HUES64 (cell line): ENCODE measurements at regions not wholly inside any gene's neighbourhood (a gene's known extent, or its start where the extent isn't known, plus 50 kb on each side); places are given as distances from the start of the nearest gene placed in this dataset.

Experiments
- H3K27ac ChIP-seq: 2 replicates; pipeline ENCODE4 v1.7.0; 2013; ENCODE audit warnings: low read depth, low read length, inconsistent platforms
- H3K27me3 ChIP-seq: 2 replicates; pipeline ENCODE4 v1.6.1; 2013; ENCODE audit warnings: mild to moderate bottlenecking, low read length; ENCODE audit not compliant: insufficient read depth
- H3K36me3 ChIP-seq: 2 replicates; pipeline ENCODE4 v1.6.1; 2013; ENCODE audit warnings: mild to moderate bottlenecking, low read length; ENCODE audit not compliant: insufficient read depth
- H3K4me1 ChIP-seq: 2 replicates; pipeline ENCODE4 v1.6.1; 2013; ENCODE audit warnings: mild to moderate bottlenecking, low read length, moderate library complexity; ENCODE audit not compliant: insufficient read depth
- H3K4me3 ChIP-seq: 2 replicates; pipeline ENCODE4 v1.5.1; 2013; ENCODE audit warnings: mild to moderate bottlenecking, low read length, moderate library complexity
- H3K9ac ChIP-seq: 2 replicates; pipeline ENCODE4 v1.6.1; 2013; ENCODE audit warnings: mild to moderate bottlenecking, low read depth, low read length
- H3K9me3 ChIP-seq: 2 replicates; pipeline ENCODE4 v1.6.1; 2013; ENCODE audit warnings: low read depth, low read length; ENCODE audit not compliant: insufficient read depth
- WGBS: fragments of 150-250, 120-280 bp; methylation state at CpG from one replicate; pipeline ENCODE4 v1.1.7; 2013; ENCODE audit warnings: missing lambda C conversion rate; 5-methylcytosine and 5-hydroxymethylcytosine counted together

DNA sequence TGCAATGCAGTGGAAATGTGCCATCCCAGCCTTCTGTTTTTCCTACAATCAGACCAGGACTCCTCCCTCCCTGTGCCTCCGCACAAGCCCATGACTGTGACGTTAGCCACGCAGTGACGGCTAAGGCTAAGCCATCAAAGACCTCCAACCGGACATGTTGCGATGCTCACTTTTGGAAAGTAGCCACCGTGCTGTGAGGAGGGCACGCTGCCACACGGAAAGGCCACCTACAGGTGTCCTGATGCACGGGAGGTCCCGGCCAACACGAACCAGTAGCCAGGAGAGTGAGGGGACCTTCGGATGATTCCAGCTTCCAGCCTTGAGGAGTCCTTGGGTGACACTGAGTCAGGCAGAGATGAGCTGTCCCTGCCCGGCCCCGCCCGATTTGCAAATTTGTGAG lies 53.9 kb downstream of the FOXL1 start:
- no peaks in the 10 kb centered on the region for H3K36me3 ChIP-seq
- 95% methylated on average over 16 of the region's 16 CpGs for WGBS
- no peak overlapping the region for H3K9ac ChIP-seq
- H3K27me3 ChIP-seq, result no peaks in the 10 kb centered on the region
- peaks cover 10% of the 10 kb centered on the region; the same call in 1 of the 2 replicates for H3K4me1 ChIP-seq
- H3K4me3 ChIP-seq, result no peak overlapping the region
- H3K9me3 ChIP-seq, result no peaks in the 10 kb centered on the region
- H3K27ac ChIP-seq, result no peak overlapping the region

DNA sequence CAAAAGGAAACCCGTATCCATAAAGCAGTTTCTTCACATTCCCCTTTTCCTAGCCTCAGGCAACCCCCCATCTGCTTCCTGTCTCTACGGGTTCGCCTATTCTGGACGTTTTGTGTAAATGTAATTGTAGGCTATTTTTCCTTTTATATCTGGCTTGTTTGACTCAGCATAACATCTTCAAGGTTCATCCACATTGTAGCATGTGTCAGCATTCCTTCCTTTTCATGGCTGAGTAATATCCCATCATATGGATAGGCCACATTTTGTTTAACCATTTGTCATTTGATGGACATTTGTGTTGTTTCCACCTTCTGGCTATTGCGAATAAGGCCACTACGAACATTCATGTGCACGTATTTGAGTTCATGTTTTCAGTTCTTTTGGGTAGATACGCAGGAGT lies 54.6 kb downstream of the FOXL1 start:
- no peak overlapping the region for H3K9ac ChIP-seq
- H3K4me3 ChIP-seq, result no peak overlapping the region
- no peaks in the 10 kb centered on the region for H3K27me3 ChIP-seq
- H3K9me3 ChIP-seq, result no peaks in the 10 kb centered on the region
- H3K36me3 ChIP-seq, result no peaks in the 10 kb centered on the region
- WGBS, result 91% methylated on average over 5 of the region's 8 CpGs
- no peak overlapping the region for H3K27ac ChIP-seq
- H3K4me1 ChIP-seq, result peaks cover 10% of the 10 kb centered on the region; the same call in 1 of the 2 replicates

DNA sequence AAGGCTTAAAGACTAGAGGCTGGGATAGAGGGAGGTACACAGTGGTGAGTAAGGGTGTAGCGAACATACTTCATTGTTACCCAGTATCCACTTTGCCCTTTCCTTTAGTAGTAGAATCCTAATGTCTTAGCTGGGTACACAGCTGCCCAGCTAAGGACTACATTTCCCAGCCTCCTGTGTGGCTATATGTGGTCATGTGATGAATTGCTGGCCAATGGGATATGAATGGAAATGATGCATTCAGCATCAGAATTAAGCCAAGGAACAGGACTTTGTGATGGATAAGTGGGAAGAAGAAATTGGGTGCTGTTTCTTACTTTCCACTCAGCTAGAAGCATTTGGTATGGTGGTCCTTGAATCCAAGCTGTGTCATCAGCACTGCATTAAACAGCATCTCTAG lies 55.9 kb downstream of the FOXL1 start:
- H3K4me3 ChIP-seq, result no peak overlapping the region
- no peaks in the 10 kb centered on the region for H3K27me3 ChIP-seq
- H3K9ac ChIP-seq, result no peak overlapping the region
- H3K36me3 ChIP-seq, result no peaks in the 10 kb centered on the region
- 100% methylated on average over 1 of the region's 1 CpG for whole genome bisulfite sequencing
- peaks cover 10% of the 10 kb centered on the region; the same call in 1 of the 2 replicates for H3K4me1 ChIP-seq
- no peak overlapping the region for H3K27ac ChIP-seq
- H3K9me3 ChIP-seq, result no peaks in the 10 kb centered on the region

GRCh38 chr16:86635176-86635876 lies 57.0 kb downstream of the FOXL1 start:
- no peaks in the 10 kb centered on the region for H3K36me3 ChIP-seq
- H3K4me1 ChIP-seq, result peaks cover 10% of the 10 kb centered on the region; the same call in 1 of the 2 replicates
- H3K27me3 ChIP-seq, result no peaks in the 10 kb centered on the region
- H3K9ac ChIP-seq, result no peak overlapping the region
- 87% methylated on average over 9 of the region's 9 CpGs for WGBS
- no peak overlapping the region for H3K27ac ChIP-seq
- H3K9me3 ChIP-seq, result no peaks in the 10 kb centered on the region
- H3K4me3 ChIP-seq, result no peak overlapping the region

GRCh38 chr16:86635926-86636325 lies 57.6 kb downstream of the FOXL1 start:
- no peak overlapping the region for H3K27ac ChIP-seq
- WGBS, result 94% methylated on average over 12 of the region's 12 CpGs
- no peak overlapping the region for H3K4me3 ChIP-seq
- H3K36me3 ChIP-seq, result no peaks in the 10 kb centered on the region
- no peaks in the 10 kb centered on the region for H3K27me3 ChIP-seq
- no peak overlapping the region for H3K9ac ChIP-seq
- H3K4me1 ChIP-seq, result peaks cover 10% of the 10 kb centered on the region; the same call in 1 of the 2 replicates
- H3K9me3 ChIP-seq, result no peaks in the 10 kb centered on the region

- Histone ChIP-seq H3K36me3 (no peaks in the 10 kb centered on the region), H3K9me3 (peaks cover 3% of the 10 kb centered on the region; the same call in 1 of the 2 replicates), H3K27ac (no peak overlapping the region), H3K9ac (no peak overlapping the region), H3K4me3 (no peak overlapping the region), H3K27me3 (no peaks in the 10 kb centered on the region), H3K4me1 (peaks cover 10% of the 10 kb centered on the region; the same call in 1 of the 2 replicates)
- 82% methylated on average over 2 of the region's 2 CpGs for WGBS
Measured at GRCh38 chr16:86637744-86638143, 59.4 kb downstream of the FOXL1 start.

DNA sequence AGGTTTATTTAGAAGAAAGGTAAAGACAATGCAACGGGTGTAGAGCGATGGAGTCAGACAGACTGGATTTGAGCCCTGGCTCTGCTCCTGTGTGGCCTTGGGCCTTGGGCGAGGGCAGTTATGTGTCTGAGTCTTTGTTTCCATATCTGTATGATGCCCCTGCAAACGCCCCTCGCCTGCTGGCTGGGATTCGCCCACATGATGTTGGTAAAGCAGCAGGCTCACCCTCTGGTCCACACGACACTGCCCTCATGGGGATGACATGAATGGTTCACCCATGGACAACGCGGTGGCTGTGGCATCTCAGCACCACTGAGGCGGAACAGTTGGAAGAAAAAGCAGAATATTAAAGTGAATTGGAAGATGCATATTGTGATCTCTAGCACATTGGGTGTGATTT lies 60.3 kb downstream of the FOXL1 start:
- 92% methylated on average over 10 of the region's 10 CpGs for WGBS
- Histone ChIP-seq H3K27me3 (no peaks in the 10 kb centered on the region), H3K36me3 (no peaks in the 10 kb centered on the region)

GRCh38 chr16:86639354-86639753 lies 61.0 kb downstream of the FOXL1 start:
- Histone ChIP-seq H3K9me3 (peaks cover 3% of the 10 kb centered on the region; the same call in 1 of the 2 replicates), H3K27ac (no peak overlapping the region), H3K9ac (no peak overlapping the region), H3K4me3 (no peak overlapping the region), H3K36me3 (no peaks in the 10 kb centered on the region), H3K4me1 (peaks cover 10% of the 10 kb centered on the region; the same call in 1 of the 2 replicates), H3K27me3 (no peaks in the 10 kb centered on the region)
- WGBS, result 95% methylated on average over 12 of the region's 12 CpGs

More for the DNA sequence above, 60.3 kb downstream of the FOXL1 start:
- Histone ChIP-seq H3K27ac (no peak overlapping the region), H3K4me3 (no peak overlapping the region), H3K9ac (no peak overlapping the region), H3K9me3 (peaks cover 3% of the 10 kb centered on the region; the same call in 1 of the 2 replicates), H3K4me1 (peaks cover 10% of the 10 kb centered on the region; the same call in 1 of the 2 replicates)

DNA sequence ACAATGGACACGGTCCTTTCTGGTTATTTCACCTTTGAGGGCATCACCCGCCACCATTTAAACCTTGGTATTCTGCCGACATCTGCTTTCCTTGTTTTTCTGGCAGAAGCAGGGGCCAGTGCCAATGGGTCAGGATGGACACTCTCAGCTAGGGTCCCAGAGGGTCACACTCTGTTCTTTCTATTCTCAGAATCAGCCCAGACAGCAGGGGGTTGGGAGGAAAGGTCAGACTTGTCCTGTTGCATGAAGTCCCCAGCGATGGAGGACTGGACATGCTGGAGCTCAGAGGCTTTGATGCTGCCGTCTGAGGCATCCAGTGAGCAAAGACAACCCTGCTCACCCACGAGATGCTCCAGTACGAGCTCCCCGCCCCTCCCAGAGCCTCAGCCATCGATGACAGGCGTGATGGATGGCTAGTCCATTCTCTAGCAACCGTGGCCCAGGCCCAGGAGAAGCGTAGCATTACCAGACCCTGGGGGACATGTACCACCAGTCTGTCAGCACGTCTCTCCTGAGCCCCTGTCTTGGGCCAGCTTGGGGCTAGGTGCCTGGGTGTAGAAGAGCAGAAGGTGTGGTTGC lies 62.0 kb downstream of the FOXL1 start:
- Histone ChIP-seq H3K4me3 (no peak overlapping the region), H3K9me3 (peaks cover 3% of the 10 kb centered on the region; the same call in 1 of the 2 replicates)
- WGBS, result 92% methylated on average over 13 of the region's 13 CpGs

GRCh38 chr16:86642087-86642486 lies 63.7 kb downstream of the FOXL1 start:
- Histone ChIP-seq H3K9ac (no peak overlapping the region), H3K27me3 (no peaks in the 10 kb centered on the region), H3K4me3 (no peak overlapping the region), H3K9me3 (peaks cover 3% of the 10 kb centered on the region; the same call in 1 of the 2 replicates), H3K27ac (no peak overlapping the region), H3K36me3 (no peaks in the 10 kb centered on the region), H3K4me1 (no peaks in the 10 kb centered on the region)
- 100% methylated on average over 1 of the region's 1 CpG for WGBS

More for the DNA sequence above, 62.0 kb downstream of the FOXL1 start:
- Histone ChIP-seq H3K27me3 (no peaks in the 10 kb centered on the region), H3K36me3 (no peaks in the 10 kb centered on the region), H3K4me1 (no peaks in the 10 kb centered on the region), H3K27ac (no peak overlapping the region), H3K9ac (no peak overlapping the region)

DNA sequence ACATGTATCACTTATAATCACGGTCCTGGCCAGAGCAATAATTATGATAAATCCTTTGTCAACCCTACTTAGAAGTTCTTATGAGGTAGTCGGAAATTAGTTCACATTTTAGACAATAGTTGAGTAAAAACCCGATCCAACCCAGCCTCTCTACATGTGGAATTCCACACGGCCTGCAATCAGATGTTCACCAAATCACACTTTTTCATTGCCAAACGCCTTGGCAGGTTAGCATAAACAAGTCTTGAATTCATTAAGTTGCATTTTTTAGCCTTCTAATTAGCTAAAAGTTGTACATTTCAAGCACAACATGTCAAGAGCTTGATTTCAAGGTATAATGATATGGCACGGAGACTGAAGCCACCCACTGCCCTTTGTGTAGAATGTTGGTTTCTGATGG lies 65.3 kb downstream of the FOXL1 start:
- 92% methylated on average over 5 of the region's 6 CpGs for WGBS
- Histone ChIP-seq H3K36me3 (no peaks in the 10 kb centered on the region), H3K4me3 (no peak overlapping the region), H3K4me1 (no peaks in the 10 kb centered on the region), H3K27me3 (no peaks in the 10 kb centered on the region), H3K9me3 (peaks cover 3% of the 10 kb centered on the region; the same call in 1 of the 2 replicates), H3K27ac (no peak overlapping the region), H3K9ac (no peak overlapping the region)
